Activated T-cell treated with anti-CD3 and anti-CD28 coated beads, Interleukin-2, amount 50 U/mL, for 72 hours (primary cell): ENCODE measurements at regions not wholly inside any gene's neighbourhood (a gene's known extent, or its start where the extent isn't known, plus 50 kb on each side); places are given as distances from the start of the nearest gene placed in this dataset.

Experiments used
- ATAC-seq, 2 donors: fragments of 150-1000 bp; cut with Tn5 transposase; replicated peaks in 1 of 2; 2 replicates each; pipeline ENCODE4 v1.10.0; 2021; ENCODE audit warnings: moderate library complexity in 2 of 2, mild to moderate bottlenecking in 1 of 2
- DNase-seq, 2 donors: peaks; one replicate each; pipeline ENCODE4 v3.0.0; 2021 to 2022; ENCODE audit warnings: mixed read lengths in 1 of 2
- H3K27ac Mint-ChIP-seq: one replicate; pipeline ENCODE4 v1.8.0; 2022; ENCODE audit warnings: mild to moderate bottlenecking, moderate library complexity, mixed read lengths
- H3K27me3 Mint-ChIP-seq: one replicate; pipeline ENCODE4 v1.8.0; 2022; ENCODE audit warnings: low read depth, mixed read lengths
- H3K36me3 Mint-ChIP-seq, 2 donors: one replicate each; pipeline ENCODE4 v1.8.0; 2022; ENCODE audit warnings: mixed read lengths in 2 of 2, mild to moderate bottlenecking in 1 of 2; ENCODE audit not compliant: insufficient read depth in 2 of 2
- H3K4me1 Mint-ChIP-seq: one replicate; pipeline ENCODE4 v1.8.0; 2022; ENCODE audit warnings: low read depth, mixed read lengths
- H3K4me3 Mint-ChIP-seq, 2 donors: one replicate each; pipeline ENCODE4 v1.8.0; 2022; ENCODE audit warnings: mild to moderate bottlenecking in 2 of 2, mixed read lengths in 2 of 2, moderate library complexity in 2 of 2
- H3K9me3 Mint-ChIP-seq, 2 donors: one replicate each; pipeline ENCODE4 v1.8.0; 2022; ENCODE audit warnings: mixed read lengths in 2 of 2

- Mint-ChIP-seq H3K36me3 (peaks cover 2 to 9% of the 10 kb centered on the region in 2 donors), H3K4me3 (no peak overlapping the region), H3K9me3 (peaks cover 5 to 9% of the 10 kb centered on the region in 2 donors), H3K4me1 (peaks cover 14% of the 10 kb centered on the region), H3K27ac (no peak overlapping the region), H3K27me3 (peaks cover 14% of the 10 kb centered on the region)
- no peak for DNase-seq
- peak in 1 of 2 donors; percentile 45 for ATAC-seq
Measured at GRCh38 chr14:34204774-34205173, 253.9 kb upstream of the EGLN3 start.

GRCh38 chr14:34203251-34203722 lies 252.4 kb upstream of the EGLN3 start:
- ATAC-seq: no peak
- no peak overlapping the region for H3K27ac Mint-ChIP-seq

GRCh38 chr14:34201909-34202637 lies 251.2 kb upstream of the EGLN3 start:
- H3K36me3 Mint-ChIP-seq: peaks cover 2 to 9% of the 10 kb centered on the region in 2 donors
- no peak overlapping the region for H3K27ac Mint-ChIP-seq
- peaks cover 22% of the 10 kb centered on the region for H3K27me3 Mint-ChIP-seq
- H3K4me1 Mint-ChIP-seq: peaks cover 21% of the 10 kb centered on the region
- H3K9me3 Mint-ChIP-seq: peaks cover 5 to 9% of the 10 kb centered on the region in 2 donors
- no peak for DNase-seq
- peak overlapping the region in 1 of 2 donors; percentile 26 for H3K4me3 Mint-ChIP-seq
- ATAC-seq: peak in 1 of 2 donors; percentile 37

More at GRCh38 chr14:34203251-34203722, 252.4 kb upstream of the EGLN3 start:
- DNase-seq: no peak
- Mint-ChIP-seq H3K9me3 (peaks cover 5 to 9% of the 10 kb centered on the region in 2 donors), H3K36me3 (peaks cover 2 to 9% of the 10 kb centered on the region in 2 donors), H3K4me3 (no peak overlapping the region), H3K4me1 (peaks cover 21% of the 10 kb centered on the region), H3K27me3 (peaks cover 11% of the 10 kb centered on the region)

GRCh38 chr14:34199585-34199984 lies 248.7 kb upstream of the EGLN3 start:
- DNase-seq (peak; percentile 10 to 20), ATAC-seq (peak; percentile 70 to 82)
- Mint-ChIP-seq H3K4me1 (peaks cover 21% of the 10 kb centered on the region), H3K27me3 (peaks cover 21% of the 10 kb centered on the region), H3K27ac (peak overlapping the region; percentile 78), H3K4me3 (peak overlapping the region in 1 of 2 donors; percentile 54), H3K36me3 (peaks cover 0 to 4% of the 10 kb centered on the region in 2 donors), H3K9me3 (peaks cover 2 to 3% of the 10 kb centered on the region in 2 donors)

GRCh38 chr14:34198096-34198495 lies 247.2 kb upstream of the EGLN3 start:
- no peak overlapping the region for H3K4me3 Mint-ChIP-seq
- no peak for ATAC-seq
- peaks cover 21% of the 10 kb centered on the region for H3K27me3 Mint-ChIP-seq
- peaks cover 3 to 6% of the 10 kb centered on the region in 2 donors for H3K9me3 Mint-ChIP-seq
- no peak for DNase-seq
- H3K4me1 Mint-ChIP-seq: peaks cover 18% of the 10 kb centered on the region
- no peak overlapping the region for H3K27ac Mint-ChIP-seq
- H3K36me3 Mint-ChIP-seq: peaks cover 3 to 4% of the 10 kb centered on the region in 2 donors

GRCh38 chr14:34195964-34196363 lies 245.1 kb upstream of the EGLN3 start:
- Mint-ChIP-seq H3K4me3 (no peak overlapping the region), H3K9me3 (peaks cover 3 to 6% of the 10 kb centered on the region in 2 donors), H3K4me1 (peaks cover 10% of the 10 kb centered on the region), H3K27me3 (peaks cover 15% of the 10 kb centered on the region), H3K27ac (no peak overlapping the region), H3K36me3 (peaks cover 3 to 4% of the 10 kb centered on the region in 2 donors)
- DNase-seq (no peak), ATAC-seq (no peak)

GRCh38 chr14:34190717-34191116 lies 239.8 kb upstream of the EGLN3 start:
- Mint-ChIP-seq H3K9me3 (peaks cover 0 to 3% of the 10 kb centered on the region in 2 donors), H3K4me1 (no peaks in the 10 kb centered on the region), H3K4me3 (no peak overlapping the region), H3K27ac (no peak overlapping the region), H3K36me3 (peaks cover 2 to 3% of the 10 kb centered on the region in 2 donors), H3K27me3 (no peaks in the 10 kb centered on the region)
- DNase-seq: no peak
- ATAC-seq: no peak

GRCh38 chr14:34189866-34190265 lies 239.0 kb upstream of the EGLN3 start:
- Mint-ChIP-seq H3K27ac (no peak overlapping the region), H3K4me1 (no peaks in the 10 kb centered on the region), H3K36me3 (peaks cover 2 to 3% of the 10 kb centered on the region in 2 donors), H3K4me3 (no peak overlapping the region), H3K27me3 (no peaks in the 10 kb centered on the region), H3K9me3 (peaks cover 0 to 3% of the 10 kb centered on the region in 2 donors)
- ATAC-seq (no peak), DNase-seq (no peak)

- Mint-ChIP-seq H3K27ac (no peak overlapping the region), H3K4me3 (no peak overlapping the region)
Measured at GRCh38 chr14:34187519-34188044, 236.7 kb upstream of the EGLN3 start.

GRCh38 chr14:34187061-34187460 lies 236.2 kb upstream of the EGLN3 start:
- ATAC-seq (no peak), DNase-seq (no peak)
- Mint-ChIP-seq H3K36me3 (no peaks in the 10 kb centered on the region), H3K27me3 (no peaks in the 10 kb centered on the region), H3K27ac (no peak overlapping the region), H3K9me3 (no peaks in the 10 kb centered on the region), H3K4me1 (no peaks in the 10 kb centered on the region), H3K4me3 (no peak overlapping the region)

More at GRCh38 chr14:34187519-34188044, 236.7 kb upstream of the EGLN3 start:
- no peaks in the 10 kb centered on the region for H3K9me3 Mint-ChIP-seq
- no peaks in the 10 kb centered on the region for H3K27me3 Mint-ChIP-seq
- no peaks in the 10 kb centered on the region for H3K4me1 Mint-ChIP-seq
- no peak for ATAC-seq
- no peak for DNase-seq
- no peaks in the 10 kb centered on the region for H3K36me3 Mint-ChIP-seq

- Mint-ChIP-seq H3K27ac (no peak overlapping the region), H3K9me3 (no peaks in the 10 kb centered on the region), H3K4me1 (no peaks in the 10 kb centered on the region), H3K36me3 (no peaks in the 10 kb centered on the region), H3K27me3 (no peaks in the 10 kb centered on the region), H3K4me3 (no peak overlapping the region)
- ATAC-seq (no peak), DNase-seq (no peak)
Measured at GRCh38 chr14:34184126-34184525, 233.3 kb upstream of the EGLN3 start.

GRCh38 chr14:34183478-34183877 lies 232.6 kb upstream of the EGLN3 start:
- no peak for DNase-seq
- H3K9me3 Mint-ChIP-seq: no peaks in the 10 kb centered on the region
- H3K27me3 Mint-ChIP-seq: no peaks in the 10 kb centered on the region
- no peaks in the 10 kb centered on the region for H3K36me3 Mint-ChIP-seq
- H3K27ac Mint-ChIP-seq: no peak overlapping the region
- no peaks in the 10 kb centered on the region for H3K4me1 Mint-ChIP-seq
- H3K4me3 Mint-ChIP-seq: no peak overlapping the region
- ATAC-seq: no peak

GRCh38 chr14:34181338-34181737 lies 230.5 kb upstream of the EGLN3 start:
- Mint-ChIP-seq H3K4me1 (no peaks in the 10 kb centered on the region), H3K9me3 (no peaks in the 10 kb centered on the region), H3K27ac (no peak overlapping the region), H3K27me3 (no peaks in the 10 kb centered on the region), H3K4me3 (no peak overlapping the region), H3K36me3 (no peaks in the 10 kb centered on the region)
- DNase-seq (no peak), ATAC-seq (no peak)
